ENCODE measurements at regions not wholly inside any gene's neighbourhood (a gene's known extent, or its start where the extent isn't known, plus 50 kb on each side); places are given as distances from the start of the nearest gene placed in this dataset.
"Not testable (repeated sequence)": the region's sequence is repeated elsewhere in the genome, so short reads cannot be mapped to it uniquely, and the experiment has no call there.

GRCh38 chr7:8938044-8938805 lies 504.8 kb downstream of the NXPH1 start:
- DNase-seq: no peak

- no peak for DNase-seq
Observed at GRCh38 chr7:8939446-8939845, 506.0 kb downstream of the NXPH1 start.

GRCh38 chr7:8963722-8964121 lies 530.3 kb downstream of the NXPH1 start:
- DNase-seq: no peak

GRCh38 chr7:8965177-8965576 lies 531.8 kb downstream of the NXPH1 start:
- no peak for DNase-seq

GRCh38 chr7:8973601-8974000 lies 540.2 kb downstream of the NXPH1 start:
- no peak for DNase-seq

GRCh38 chr7:8975681-8976080 lies 542.3 kb downstream of the NXPH1 start:
- no peak for DNase-seq

- no peak for DNase-seq
Observed at GRCh38 chr7:8982338-8982992, 549.1 kb downstream of the NXPH1 start.

- no peak for DNase-seq
Observed at GRCh38 chr7:8985255-8985654, 551.8 kb downstream of the NXPH1 start.

GRCh38 chr7:8988267-8988666 lies 554.9 kb downstream of the NXPH1 start:
- no peak for DNase-seq

- DNase-seq: no peak
Observed at GRCh38 chr7:8991159-8991558, 557.8 kb downstream of the NXPH1 start.

- DNase-seq: no peak
Observed at GRCh38 chr7:8998762-8999161, 565.4 kb downstream of the NXPH1 start.

GRCh38 chr7:9013940-9014339 lies 580.5 kb downstream of the NXPH1 start:
- no peak for DNase-seq

- DNase-seq: no peak
Observed at GRCh38 chr7:9017286-9017685, 583.9 kb downstream of the NXPH1 start.

- DNase-seq: no peak
Observed at GRCh38 chr7:9022456-9022855, 589.0 kb downstream of the NXPH1 start.

GRCh38 chr7:9023675-9024294 lies 590.4 kb downstream of the NXPH1 start:
- no peak for DNase-seq

GRCh38 chr7:9026121-9026520 lies 592.7 kb downstream of the NXPH1 start:
- DNase-seq: no peak

- DNase-seq: no peak
Observed at GRCh38 chr7:9028012-9028411, 594.6 kb downstream of the NXPH1 start.

GRCh38 chr7:9029681-9030530 lies 596.5 kb downstream of the NXPH1 start:
- no peak for DNase-seq

GRCh38 chr7:9030976-9031375 lies 597.6 kb downstream of the NXPH1 start:
- no peak for DNase-seq

GRCh38 chr7:9031386-9031785 lies 598.0 kb downstream of the NXPH1 start:
- no peak for DNase-seq

GRCh38 chr7:9036080-9036479 lies 602.7 kb downstream of the NXPH1 start:
- DNase-seq: no peak

- no peak for DNase-seq
Observed at GRCh38 chr7:9071160-9071762, 637.9 kb downstream of the NXPH1 start.

- not testable (repeated sequence) for DNase-seq
Observed at GRCh38 chr7:9075774-9076173, 642.4 kb downstream of the NXPH1 start.

All from activated CD4-positive, alpha-beta T cell treated with anti-CD3 and anti-CD28 coated beads for 48 hours (primary cell).